ENCODE measurements at regions not wholly inside any gene's neighbourhood (a gene's known extent, or its start where the extent isn't known, plus 50 kb on each side); places are given as distances from the start of the nearest gene placed in this dataset.

DNA sequence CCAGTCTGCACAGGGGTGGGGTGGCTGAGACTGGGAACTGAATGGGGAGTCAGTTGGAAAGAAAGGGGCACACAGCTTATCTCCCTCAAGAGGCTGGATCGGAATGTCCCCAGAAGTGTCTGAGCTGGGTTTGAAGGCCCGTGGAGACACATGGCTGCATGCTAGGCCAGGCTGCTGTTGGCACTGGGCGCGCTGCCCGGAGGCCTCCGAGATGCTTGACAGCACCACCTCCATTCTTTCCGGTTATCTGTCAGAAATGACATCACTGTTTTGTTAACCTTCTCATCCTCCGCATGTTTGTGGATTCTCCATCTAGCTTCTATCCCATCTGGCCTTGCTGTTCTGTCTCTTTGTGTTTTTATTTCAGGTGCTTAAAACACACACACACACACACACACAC, 85.5 kb downstream of the APIP start:
- TF ChIP-seq FOXM1 (IDR thresholded peaks at IDR 0.05; ENCODE audit: borderline replicate concordance) (no peak), CTBP1 (IDR thresholded peaks at IDR 0.05; ENCODE audit: borderline replicate concordance) (no peak), SP1 (IDR thresholded peaks at IDR 0.05) (no peak), FOXK2 (IDR thresholded peaks at IDR 0.05) (no peak), BHLHE40 (IDR thresholded peaks at IDR 0.05; ENCODE audit: borderline replicate concordance) (no peak)

Measured in HEK293T (cell line).